HEK293 (cell line): ENCODE measurements at regions not wholly inside any gene's neighbourhood (a gene's known extent, or its start where the extent isn't known, plus 50 kb on each side); places are given as distances from the start of the nearest gene placed in this dataset.

ENCODE experiments used
- CTCF ChIP-seq: fragments of 450-650 bp; formaldehyde crosslinking; IDR thresholded peaks from 2 replicates; pipeline ENCODE4 v1.5.1; 2016; ENCODE audit warnings: missing biosample characterization, missing genetic modification characterization
- REST ChIP-seq: fragments of 450-650 bp; formaldehyde crosslinking; IDR thresholded peaks from 2 replicates; pipeline ENCODE4 v1.5.1; 2016; ENCODE audit warnings: missing biosample characterization, missing genetic modification characterization
- ZNF518A ChIP-seq: fragments of 450-650 bp; formaldehyde crosslinking; conservative IDR thresholded peaks from 2 replicates; pipeline ENCODE4 v1.5.1; 2016; ENCODE audit warnings: low read depth, missing biosample characterization, missing genetic modification characterization
- ZNF548 ChIP-seq: fragments of 450-650 bp; formaldehyde crosslinking; IDR thresholded peaks from 2 replicates; pipeline ENCODE4 v1.5.1; 2016; ENCODE audit warnings: missing biosample characterization, missing genetic modification characterization
- ZNF561 ChIP-seq: fragments of 450-650 bp; IDR thresholded peaks from 2 replicates; pipeline ENCODE4 v1.5.1; 2018; ENCODE audit warnings: missing biosample characterization, missing genetic modification characterization, borderline replicate concordance
- ZSCAN30 ChIP-seq: fragments of 450-650 bp; IDR thresholded peaks from 2 replicates; pipeline ENCODE4 v1.5.1; 2018; ENCODE audit warnings: missing biosample characterization, mild to moderate bottlenecking, missing genetic modification characterization, moderate library complexity

GRCh38 chr4:32601848-32602247, 1881.7 kb downstream of the PCDH7 start:
- TF ChIP-seq CTCF (tag by site-specific recombination) (no peak), ZSCAN30 (tag by site-specific recombination) (no peak), REST (no peak), ZNF518A (tag by site-specific recombination) (no peak), ZNF561 (tag by site-specific recombination) (no peak), ZNF548 (tag by site-specific recombination) (no peak)
